ENCODE measurements at regions not wholly inside any gene's neighbourhood (a gene's known extent, or its start where the extent isn't known, plus 50 kb on each side); places are given as distances from the start of the nearest gene placed in this dataset.

GRCh38 chr5:73250645-73251044, 77.7 kb downstream of the TMEM174 start:
- no peak for TF ChIP-seq CTCF (IDR thresholded peaks at IDR 0.05; ENCODE audit: low read length)
- TF ChIP-seq EZH2phosphoT487 (IDR thresholded peaks at IDR 0.05; ENCODE audit: low read length) = no peak
- no peak for TF ChIP-seq EZH2 (optimal IDR thresholded peaks at IDR 0.05; ENCODE audit: low read depth, low read length)

Data from MM.1S (cell line).